HG03280 (cell line): ENCODE measurements at regions not wholly inside any gene's neighbourhood (a gene's known extent, or its start where the extent isn't known, plus 50 kb on each side); places are given as distances from the start of the nearest gene placed in this dataset.

Experiments
- ATAC-seq: cut with Tn5 transposase; IDR thresholded peaks from one replicate; pipeline ENCODE4 v1.9.1; 2021; ENCODE audit warnings: mild to moderate bottlenecking, moderate library complexity; ENCODE audit not compliant: unreplicated experiment

DNA sequence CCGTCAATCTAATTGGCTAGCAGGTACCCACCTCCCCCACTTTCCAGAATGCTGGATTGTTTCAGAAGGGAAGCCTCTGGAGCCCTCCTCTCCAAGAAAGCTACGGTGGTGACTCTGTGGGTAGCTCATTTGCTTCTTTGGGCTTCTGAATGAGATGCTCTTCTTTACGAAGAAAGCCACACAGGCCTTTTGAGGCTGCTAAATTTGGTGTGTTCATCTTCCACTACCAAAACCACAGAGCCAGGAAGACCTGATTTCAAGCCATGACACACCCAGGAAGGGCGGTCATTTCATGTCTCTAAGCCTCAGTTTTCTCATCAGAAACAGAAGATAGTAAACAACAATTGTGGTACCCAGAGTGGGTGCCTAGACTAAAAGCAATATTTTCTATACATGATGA is 901.2 kb downstream of the KCNMA1 start:
- no peak for ATAC-seq

DNA sequence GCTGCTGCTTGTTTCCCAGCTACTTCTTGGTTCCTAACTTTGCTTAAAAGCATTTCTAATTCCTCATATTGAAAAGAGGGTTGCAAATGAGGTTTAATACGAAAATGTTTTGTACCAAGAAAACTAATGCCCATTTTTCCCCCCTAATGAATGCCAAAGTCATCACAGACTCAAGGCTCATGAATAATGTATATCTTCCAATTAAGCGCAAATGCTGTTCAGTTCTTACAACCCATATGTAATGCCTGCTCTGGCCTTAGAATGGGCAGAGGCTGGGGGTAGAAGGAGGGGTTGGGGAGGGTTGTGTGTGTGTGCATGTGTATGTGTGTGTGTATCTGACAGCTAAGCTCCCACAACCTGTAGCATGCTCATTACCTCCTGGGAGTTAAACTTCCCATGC is 901.7 kb downstream of the KCNMA1 start:
- ATAC-seq, result no peak

DNA sequence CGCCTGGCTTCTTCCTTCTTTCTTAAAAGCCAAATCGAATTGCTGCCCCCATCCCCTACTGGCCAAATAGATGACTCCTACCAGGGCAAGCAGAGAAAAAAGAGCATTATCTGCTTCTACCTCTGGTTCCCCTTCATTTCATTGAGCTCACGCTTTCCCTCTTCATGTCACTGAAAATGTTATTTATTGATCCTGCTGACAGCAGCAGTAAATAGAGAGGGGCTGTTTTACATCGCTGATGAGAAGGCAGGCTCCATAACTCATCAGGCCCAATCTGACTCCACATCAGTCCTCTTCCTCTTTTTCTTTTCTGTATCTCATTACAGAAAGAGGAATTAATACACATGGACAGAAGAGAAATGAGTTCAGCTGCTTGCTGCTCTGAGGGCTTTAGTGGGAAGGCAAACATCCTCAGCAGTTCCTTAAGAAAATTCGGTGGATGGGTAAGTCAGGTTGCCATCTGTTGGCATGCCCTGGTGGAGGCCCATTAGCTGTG is 904.1 kb downstream of the KCNMA1 start:
- ATAC-seq, result no peak

GRCh38 chr10:76732306-76732705 is 905.3 kb downstream of the KCNMA1 start:
- ATAC-seq, result no peak

- no peak for ATAC-seq
Observed at GRCh38 chr10:76729841-76730487, 907.6 kb downstream of the KCNMA1 start.

- no peak for ATAC-seq
Observed at GRCh38 chr10:76729346-76729745, 908.3 kb downstream of the KCNMA1 start.

DNA sequence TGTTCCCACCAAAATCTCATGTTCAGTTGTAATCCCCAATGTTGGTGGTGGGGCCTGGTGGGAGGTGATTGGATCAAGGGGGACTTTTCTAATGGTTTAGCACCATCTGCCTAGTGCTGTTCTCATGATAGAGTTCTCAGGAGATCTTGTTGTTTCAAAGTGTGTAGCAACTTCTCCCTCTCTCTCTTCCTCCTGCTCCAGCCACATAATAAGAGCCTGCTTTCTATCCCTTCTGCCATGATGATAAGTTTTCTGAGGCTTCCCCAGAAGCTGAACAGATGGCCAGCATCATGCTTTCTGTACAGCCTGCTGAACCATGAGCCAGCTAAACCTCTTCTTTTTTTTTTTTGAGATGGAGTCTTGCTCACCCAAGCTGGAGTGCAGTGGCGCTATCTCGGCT is 910.6 kb downstream of the KCNMA1 start:
- ATAC-seq, result no peak

DNA sequence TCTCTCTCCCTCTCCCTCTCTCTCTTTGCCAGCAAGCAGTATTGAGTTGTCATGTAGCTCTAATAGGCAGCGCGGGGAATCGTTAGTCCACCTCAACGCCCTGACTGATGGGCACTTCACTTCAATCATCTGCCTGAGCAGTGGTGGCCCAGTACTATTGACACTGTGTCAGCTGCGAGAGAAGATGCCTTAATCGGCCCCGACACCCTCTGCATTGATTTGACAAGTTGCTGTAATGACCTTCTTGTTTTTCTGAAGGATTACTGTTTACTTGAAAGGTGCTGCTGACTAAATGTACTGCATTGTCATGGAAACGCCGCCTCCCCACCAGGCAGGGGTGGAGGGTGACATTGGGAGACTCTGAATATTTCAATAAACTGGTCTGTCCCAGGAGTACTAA is 913.8 kb downstream of the KCNMA1 start:
- no peak for ATAC-seq

DNA sequence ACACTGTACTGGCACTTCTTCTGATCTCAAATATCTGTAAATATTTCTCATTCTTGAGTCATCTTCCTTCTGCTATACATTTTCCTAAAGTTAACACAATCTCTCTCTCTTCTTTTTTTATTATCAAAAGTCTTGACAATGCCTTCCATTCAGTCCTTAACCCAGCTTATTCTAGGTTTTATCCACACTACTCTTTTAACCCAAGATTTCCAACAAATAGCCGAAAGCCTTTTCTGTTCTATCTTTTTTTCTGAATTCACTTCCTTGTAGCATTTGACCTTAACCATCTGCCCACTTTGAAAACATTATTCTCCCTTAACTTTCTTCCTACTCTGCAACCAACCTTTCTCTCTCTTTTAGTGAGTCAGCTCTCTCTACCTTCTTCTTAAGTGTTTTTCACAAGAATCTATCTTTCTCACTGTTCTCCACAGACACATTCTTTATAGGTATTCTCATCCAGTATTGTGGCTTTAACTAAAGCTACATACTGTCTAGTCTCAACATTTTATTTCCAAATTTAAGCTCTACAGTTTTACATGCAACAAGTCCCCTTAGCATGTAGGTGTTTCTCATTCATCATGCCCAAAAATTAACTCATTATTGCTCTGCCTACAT is 915.6 kb downstream of the KCNMA1 start:
- ATAC-seq, result no peak

- no peak for ATAC-seq
Observed at GRCh38 chr10:76719006-76719405, 918.6 kb downstream of the KCNMA1 start.

DNA sequence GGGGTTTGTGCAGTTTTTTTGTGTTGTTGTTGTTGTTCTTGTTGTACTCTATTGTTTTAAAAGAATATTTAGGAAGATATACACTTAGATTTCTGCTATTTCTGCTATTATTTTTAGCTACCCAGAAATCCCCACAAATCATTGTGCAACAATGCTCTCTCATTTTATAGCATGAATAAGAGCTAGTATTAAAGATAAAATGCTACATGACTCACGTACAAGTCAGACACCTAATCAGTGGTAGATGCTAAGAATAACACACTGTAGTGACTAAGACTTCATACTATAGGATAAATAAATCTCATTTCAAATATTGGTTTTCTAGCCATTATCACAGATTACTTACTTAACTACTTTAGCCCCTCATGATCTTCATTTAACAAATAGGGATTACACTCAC is 920.5 kb downstream of the KCNMA1 start:
- no peak for ATAC-seq

DNA sequence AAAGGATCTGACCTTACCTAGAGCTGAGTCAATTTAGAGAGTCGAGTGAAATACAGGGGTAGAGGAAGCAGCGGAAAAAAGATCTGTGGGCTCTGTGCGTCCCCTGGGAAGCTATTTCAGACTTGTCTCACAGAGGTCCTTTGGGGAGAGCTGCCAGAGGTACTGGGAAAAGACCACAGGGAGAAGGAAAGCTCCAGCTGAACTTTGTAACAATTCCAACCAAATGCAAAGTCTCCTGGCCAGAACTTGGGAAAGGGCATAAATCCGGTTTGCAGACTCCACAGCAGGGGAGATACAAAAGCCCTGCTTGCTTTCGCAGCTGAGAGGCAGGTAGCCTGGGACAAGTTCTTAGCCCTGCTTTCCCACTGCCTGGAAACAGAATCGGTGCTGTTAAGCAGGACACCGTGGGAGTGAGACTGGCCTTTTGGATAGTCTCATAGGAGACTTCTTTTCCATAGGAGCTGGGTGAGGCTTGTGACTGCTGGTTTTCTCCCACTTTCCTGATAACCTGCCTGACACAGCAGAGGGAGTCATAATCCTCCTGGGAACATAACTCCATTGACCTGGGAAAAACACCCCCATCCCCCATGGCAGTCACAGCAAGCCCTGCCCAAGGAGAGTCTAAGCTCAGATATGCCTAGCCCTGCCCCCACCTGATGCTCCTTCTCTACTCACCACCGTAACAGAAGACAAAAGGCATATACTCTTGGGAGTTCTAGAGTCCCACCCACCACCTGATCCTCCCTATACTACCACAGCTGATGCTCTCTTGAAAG is 926.2 kb downstream of the KCNMA1 start:
- no peak for ATAC-seq

- ATAC-seq, result no peak
Observed at GRCh38 chr10:76700241-76700640, 937.4 kb downstream of the KCNMA1 start.

DNA sequence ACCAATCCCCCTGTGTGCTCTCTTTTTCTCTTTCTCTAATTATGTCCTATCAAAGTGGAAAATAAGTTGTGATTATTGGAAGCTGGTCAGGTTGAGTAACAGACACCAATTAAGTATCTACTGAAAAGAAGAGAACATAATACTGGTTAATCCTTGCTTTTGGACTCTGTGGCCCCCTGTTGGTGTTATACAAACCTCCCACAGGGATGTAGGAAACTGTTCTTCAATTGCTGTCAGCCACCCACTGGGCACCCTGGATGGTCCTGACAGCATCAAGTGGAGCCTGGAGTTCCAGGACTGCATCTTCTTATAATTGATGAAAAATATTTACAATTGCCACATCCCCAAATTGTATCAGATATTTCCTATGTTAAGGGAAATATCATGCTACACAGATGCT is 939.7 kb downstream of the KCNMA1 start:
- ATAC-seq, result no peak

- no peak for ATAC-seq
Observed at GRCh38 chr10:76695069-76695468, 942.5 kb downstream of the KCNMA1 start.

- ATAC-seq, result no peak
Observed at GRCh38 chr10:76686201-76686600, 951.4 kb downstream of the KCNMA1 start.

DNA sequence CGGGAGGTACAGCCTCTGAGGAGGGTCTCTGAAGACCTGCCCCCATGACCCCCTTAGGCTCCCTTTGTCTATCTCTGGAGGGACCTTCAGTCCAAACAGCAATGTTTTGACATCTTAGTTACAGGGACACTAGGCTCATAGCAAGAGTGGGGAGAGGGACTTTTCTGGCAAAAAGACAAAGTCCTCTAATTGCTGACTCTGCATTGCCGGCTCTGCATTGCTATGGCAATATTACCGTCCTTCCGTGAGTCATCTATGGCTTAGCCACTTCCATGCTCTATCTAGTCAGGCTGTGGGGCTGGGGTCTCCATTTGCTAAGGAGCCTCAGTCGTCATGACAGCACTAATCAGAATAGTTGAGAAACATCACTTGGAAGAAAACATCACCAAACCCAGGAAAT is 952.6 kb downstream of the KCNMA1 start:
- ATAC-seq, result no peak

DNA sequence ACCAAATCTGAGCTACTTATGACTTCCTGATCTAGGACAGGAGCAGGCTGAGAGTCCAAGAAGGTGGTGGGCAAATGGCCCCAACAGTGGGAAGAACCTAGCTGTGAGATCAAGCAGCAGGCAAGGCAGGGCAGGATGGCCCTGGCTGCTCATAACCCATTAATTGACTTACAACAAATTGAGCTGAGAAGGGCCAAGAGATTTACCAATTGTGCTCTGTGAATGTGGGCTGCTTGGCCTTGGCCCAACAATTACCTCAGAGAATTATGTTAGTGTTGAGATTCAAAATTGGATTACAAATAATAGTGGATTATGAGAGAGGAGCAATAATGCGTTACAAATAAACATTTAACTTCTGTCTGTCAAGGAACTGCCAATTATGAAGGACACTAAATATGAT is 956.5 kb downstream of the KCNMA1 start:
- no peak for ATAC-seq

DNA sequence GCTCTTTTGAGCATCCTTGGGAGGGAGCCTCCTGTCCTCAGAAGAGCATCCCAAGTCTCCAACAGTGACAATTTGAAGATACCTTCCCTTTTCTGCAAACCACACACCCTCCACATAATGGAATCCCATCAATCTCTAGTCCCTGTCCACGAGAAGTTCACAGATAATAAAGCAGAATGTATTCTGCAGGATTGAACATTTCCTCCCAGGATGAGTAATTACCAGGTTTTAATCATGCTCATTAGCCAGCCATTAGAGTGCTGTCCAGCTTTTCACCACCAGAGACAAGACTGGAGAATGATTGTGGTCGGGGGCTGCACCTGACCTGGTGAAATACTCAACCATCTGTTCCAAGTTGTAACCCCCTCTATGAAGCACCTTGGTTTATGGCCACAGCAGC is 958.6 kb downstream of the KCNMA1 start:
- ATAC-seq, result no peak

- ATAC-seq, result no peak
Observed at GRCh38 chr10:76675951-76676587, 961.5 kb downstream of the KCNMA1 start.

DNA sequence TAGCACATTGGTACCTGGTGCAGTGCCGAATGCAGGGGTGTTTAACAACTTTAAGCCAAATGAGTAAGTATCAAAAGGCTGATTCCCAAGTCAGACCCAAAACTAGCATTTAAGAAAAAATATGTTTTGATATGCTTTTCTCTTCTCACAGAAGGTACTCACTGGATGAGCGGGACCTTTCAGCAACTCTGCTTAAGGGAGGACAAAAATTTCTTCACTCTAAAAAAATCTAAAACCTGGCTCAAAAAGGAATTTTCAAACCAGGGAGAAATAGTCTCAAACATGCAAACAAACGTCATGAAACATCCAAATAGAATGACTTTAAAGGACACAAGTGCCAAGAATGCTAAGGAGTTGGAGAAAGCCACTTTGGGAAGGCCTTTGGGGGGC is 962.1 kb downstream of the KCNMA1 start:
- no peak for ATAC-seq
